ENCODE measurements at regions not wholly inside any gene's neighbourhood (a gene's known extent, or its start where the extent isn't known, plus 50 kb on each side); places are given as distances from the start of the nearest gene placed in this dataset.

- TF ChIP-seq EZH2 (IDR thresholded peaks at IDR 0.05; ENCODE audit: borderline replicate concordance) (no peak), EZH2phosphoT487 (IDR thresholded peaks at IDR 0.05; ENCODE audit: low read depth, severe bottlenecking, unreplicated experiment) (no peak)
- TF ChIP-seq, protein P1, sequence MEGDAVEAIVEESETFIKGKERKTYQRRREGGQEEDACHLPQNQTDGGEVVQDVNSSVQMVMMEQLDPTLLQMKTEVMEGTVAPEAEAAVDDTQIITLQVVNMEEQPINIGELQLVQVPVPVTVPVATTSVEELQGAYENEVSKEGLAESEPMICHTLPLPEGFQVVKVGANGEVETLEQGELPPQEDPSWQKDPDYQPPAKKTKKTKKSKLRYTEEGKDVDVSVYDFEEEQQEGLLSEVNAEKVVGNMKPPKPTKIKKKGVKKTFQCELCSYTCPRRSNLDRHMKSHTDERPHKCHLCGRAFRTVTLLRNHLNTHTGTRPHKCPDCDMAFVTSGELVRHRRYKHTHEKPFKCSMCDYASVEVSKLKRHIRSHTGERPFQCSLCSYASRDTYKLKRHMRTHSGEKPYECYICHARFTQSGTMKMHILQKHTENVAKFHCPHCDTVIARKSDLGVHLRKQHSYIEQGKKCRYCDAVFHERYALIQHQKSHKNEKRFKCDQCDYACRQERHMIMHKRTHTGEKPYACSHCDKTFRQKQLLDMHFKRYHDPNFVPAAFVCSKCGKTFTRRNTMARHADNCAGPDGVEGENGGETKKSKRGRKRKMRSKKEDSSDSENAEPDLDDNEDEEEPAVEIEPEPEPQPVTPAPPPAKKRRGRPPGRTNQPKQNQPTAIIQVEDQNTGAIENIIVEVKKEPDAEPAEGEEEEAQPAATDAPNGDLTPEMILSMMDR (IDR thresholded peaks at IDR 0.05; ENCODE audit: poor library complexity) = no peak
- no peaks in the 10 kb centered on the region for H3K27me3 ChIP-seq
- no peaks in the 10 kb centered on the region for H4K20me1 ChIP-seq (ENCODE audit: insufficient read depth, poor library complexity, severe bottlenecking)
- H3K4me1 ChIP-seq (ENCODE audit: insufficient read depth) = peaks cover 7% of the 10 kb centered on the region
- H3K4me2 ChIP-seq = no peak overlapping the region
- H3K79me2 ChIP-seq = no peaks in the 10 kb centered on the region
- no peaks in the 10 kb centered on the region for H3K9me3 ChIP-seq (ENCODE audit: low read depth)
- H3K9me2 ChIP-seq (replicated peaks; ENCODE audit: insufficient read depth) = no peaks in the 10 kb centered on the region
- no peak overlapping the region for H3K4me3 ChIP-seq
- H3K36me3 ChIP-seq (replicated peaks; ENCODE audit: insufficient read depth, low read depth) = no peaks in the 10 kb centered on the region
- DNase-seq (ENCODE audit: low spot score) = no peak
- H3K27ac ChIP-seq = no peak overlapping the region
- H2AFZ ChIP-seq = no peak overlapping the region
- WGBS (ENCODE audit: low lambda C conversion rate, missing lambda C conversion rate) = 92% methylated on average over 15 of the region's 15 CpGs
Measured at GRCh38 chr7:156060925-156061324, 248.7 kb upstream of the SHH start.

DNA sequence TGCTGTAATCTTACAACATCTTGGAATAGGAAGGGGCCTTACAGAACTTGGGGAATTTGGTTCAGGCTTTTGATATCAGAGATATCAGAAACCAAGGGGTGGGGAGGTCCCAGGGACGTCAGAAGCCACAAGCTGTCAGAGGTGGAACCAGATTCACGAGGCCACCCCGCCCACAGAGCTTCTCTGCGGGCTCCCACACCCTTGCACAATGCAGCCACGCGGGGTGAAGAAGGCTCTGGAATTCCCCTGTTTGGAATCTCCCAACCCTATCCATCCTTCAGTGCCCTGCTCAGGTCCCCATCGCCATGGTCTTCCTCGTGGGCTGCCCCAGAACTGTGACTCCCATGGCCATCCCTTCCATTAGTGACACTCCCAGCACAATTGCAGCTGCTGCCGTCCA, 247.1 kb upstream of the SHH start:
- no peaks in the 10 kb centered on the region for H3K36me3 ChIP-seq (replicated peaks; ENCODE audit: insufficient read depth, low read depth)
- H3K4me1 ChIP-seq (ENCODE audit: insufficient read depth) = no peaks in the 10 kb centered on the region
- H3K9me3 ChIP-seq (ENCODE audit: low read depth) = no peaks in the 10 kb centered on the region
- no peaks in the 10 kb centered on the region for H4K20me1 ChIP-seq (ENCODE audit: insufficient read depth, poor library complexity, severe bottlenecking)
- H3K9me2 ChIP-seq (replicated peaks; ENCODE audit: insufficient read depth) = no peaks in the 10 kb centered on the region
- no peaks in the 10 kb centered on the region for H3K27me3 ChIP-seq
- no peak for DNase-seq (ENCODE audit: low spot score)
- 92% methylated on average over 9 of the region's 9 CpGs for WGBS (ENCODE audit: low lambda C conversion rate, missing lambda C conversion rate)
- H3K27ac ChIP-seq = no peak overlapping the region
- H3K4me3 ChIP-seq = no peak overlapping the region
- H2AFZ ChIP-seq = no peak overlapping the region
- TF ChIP-seq EZH2 (IDR thresholded peaks at IDR 0.05; ENCODE audit: borderline replicate concordance) = no peak
- TF ChIP-seq, protein P1 (IDR thresholded peaks at IDR 0.05; ENCODE audit: poor library complexity) = no peak
- no peak for TF ChIP-seq EZH2phosphoT487 (IDR thresholded peaks at IDR 0.05; ENCODE audit: low read depth, severe bottlenecking, unreplicated experiment)
- no peaks in the 10 kb centered on the region for H3K79me2 ChIP-seq
- H3K4me2 ChIP-seq = no peak overlapping the region

DNA sequence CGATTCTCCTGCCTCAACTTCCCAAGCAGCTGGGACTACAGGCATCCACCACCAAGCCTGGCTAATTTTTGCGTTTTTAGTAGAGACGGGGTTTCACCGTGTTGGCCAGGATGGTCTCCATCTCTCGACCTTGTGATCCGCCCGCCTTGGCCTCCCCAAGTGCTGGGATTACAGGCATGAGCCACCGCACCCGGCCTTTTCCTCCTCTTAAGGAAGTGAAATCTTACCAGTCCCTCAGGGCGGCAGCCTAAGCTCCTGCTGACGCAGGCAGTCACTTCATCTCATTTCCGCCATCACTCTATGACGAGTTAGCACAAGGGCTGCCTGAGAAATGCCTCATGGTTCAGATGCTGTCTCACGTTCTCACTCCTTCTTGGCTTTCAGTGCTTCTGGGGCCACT, 246.0 kb upstream of the SHH start:
- Histone ChIP-seq H3K4me1 (ENCODE audit: insufficient read depth) (no peaks in the 10 kb centered on the region), H3K4me2 (no peak overlapping the region), H3K79me2 (no peaks in the 10 kb centered on the region), H3K4me3 (no peak overlapping the region), H3K36me3 (replicated peaks; ENCODE audit: insufficient read depth, low read depth) (no peaks in the 10 kb centered on the region), H3K9me2 (replicated peaks; ENCODE audit: insufficient read depth) (no peaks in the 10 kb centered on the region), H4K20me1 (ENCODE audit: insufficient read depth, poor library complexity, severe bottlenecking) (no peaks in the 10 kb centered on the region), H3K27me3 (no peaks in the 10 kb centered on the region), H3K9me3 (ENCODE audit: low read depth) (no peaks in the 10 kb centered on the region), H2AFZ (no peak overlapping the region), H3K27ac (no peak overlapping the region)
- WGBS (ENCODE audit: low lambda C conversion rate, missing lambda C conversion rate) = 91% methylated on average over 14 of the region's 14 CpGs
- TF ChIP-seq EZH2phosphoT487 (IDR thresholded peaks at IDR 0.05; ENCODE audit: low read depth, severe bottlenecking, unreplicated experiment) = no peak
- TF ChIP-seq, protein P1 (IDR thresholded peaks at IDR 0.05; ENCODE audit: poor library complexity) = no peak
- no peak for TF ChIP-seq EZH2 (IDR thresholded peaks at IDR 0.05; ENCODE audit: borderline replicate concordance)
- DNase-seq (ENCODE audit: low spot score) = no peak

GRCh38 chr7:156056534-156056933, 244.3 kb upstream of the SHH start:
- Histone ChIP-seq H3K27ac (no peak overlapping the region), H2AFZ (no peak overlapping the region), H4K20me1 (ENCODE audit: insufficient read depth, poor library complexity, severe bottlenecking) (no peaks in the 10 kb centered on the region), H3K27me3 (no peaks in the 10 kb centered on the region), H3K36me3 (replicated peaks; ENCODE audit: insufficient read depth, low read depth) (no peaks in the 10 kb centered on the region), H3K4me1 (ENCODE audit: insufficient read depth) (no peaks in the 10 kb centered on the region), H3K79me2 (no peaks in the 10 kb centered on the region), H3K4me2 (no peak overlapping the region), H3K9me2 (replicated peaks; ENCODE audit: insufficient read depth) (no peaks in the 10 kb centered on the region), H3K4me3 (no peak overlapping the region), H3K9me3 (ENCODE audit: low read depth) (no peaks in the 10 kb centered on the region)
- 91% methylated on average over 8 of the region's 8 CpGs for WGBS (ENCODE audit: low lambda C conversion rate, missing lambda C conversion rate)
- TF ChIP-seq EZH2phosphoT487 (IDR thresholded peaks at IDR 0.05; ENCODE audit: low read depth, severe bottlenecking, unreplicated experiment) (no peak), EZH2 (IDR thresholded peaks at IDR 0.05; ENCODE audit: borderline replicate concordance) (no peak)
- TF ChIP-seq, protein P1 (IDR thresholded peaks at IDR 0.05; ENCODE audit: poor library complexity) = no peak
- DNase-seq (ENCODE audit: low spot score) = no peak

Measured in hepatocyte (in vitro differentiated cells).